GM23338 (cell line): ENCODE measurements at regions not wholly inside any gene's neighbourhood (a gene's known extent, or its start where the extent isn't known, plus 50 kb on each side); places are given as distances from the start of the nearest gene placed in this dataset.

Experiments
- CREB1 ChIP-seq: fragments of 250-450 bp; sonication (Bioruptor Pico); IDR thresholded peaks from 2 replicates; pipeline ENCODE4 v1.5.0; 2020; ENCODE audit warnings: low read depth, mild to moderate bottlenecking, moderate library complexity
- CTCF ChIP-seq, 2 experiments: fragments of 200-600 bp in 1 of 2; sonication (generic) in 1 of 2; conservative IDR thresholded peaks; 2 replicates each; pipeline versions ENCODE4 v1.5.1 to v1.6.1; 2016 to 2017; ENCODE audit warnings: antibody characterized with exemption in 2 of 2, low read depth in 2 of 2, mild to moderate bottlenecking in 2 of 2, moderate library complexity in 1 of 2
- ETS1 ChIP-seq: IDR thresholded peaks from 2 replicates; pipeline ENCODE4 v1.6.1; 2016; ENCODE audit warnings: antibody characterized with exemption
- EZH2 ChIP-seq: fragments of 200-600 bp; sonication (generic); IDR thresholded peaks from one replicate; pipeline ENCODE4 v1.8.0; 2017; ENCODE audit warnings: antibody characterized with exemption, mild to moderate bottlenecking, low read depth; ENCODE audit not compliant: unreplicated experiment
- EZH2phosphoT487 ChIP-seq: fragments of 200-600 bp; sonication (generic); IDR thresholded peaks from one replicate; pipeline ENCODE4 v1.8.1; 2018; ENCODE audit warnings: antibody characterized with exemption; ENCODE audit not compliant: unreplicated experiment
- JUNB ChIP-seq: IDR thresholded peaks from one replicate; pipeline ENCODE4 v1.6.1; 2016; ENCODE audit warnings: antibody characterized with exemption; ENCODE audit not compliant: unreplicated experiment
- POLR2AphosphoS5 ChIP-seq: IDR thresholded peaks from 2 replicates; pipeline ENCODE4 v1.6.1; 2016; ENCODE audit warnings: antibody characterized with exemption, low read depth
- STAT1 ChIP-seq: IDR thresholded peaks from one replicate; pipeline ENCODE4 v1.6.1; 2016; ENCODE audit warnings: antibody characterized with exemption; ENCODE audit not compliant: unreplicated experiment
- TF ChIP-seq, protein P1 (sequence below): IDR thresholded peaks from one replicate; pipeline ENCODE4 v1.6.1; 2018; ENCODE audit warnings: antibody characterized with exemption; ENCODE audit not compliant: unreplicated experiment

- TF ChIP-seq, protein P1, sequence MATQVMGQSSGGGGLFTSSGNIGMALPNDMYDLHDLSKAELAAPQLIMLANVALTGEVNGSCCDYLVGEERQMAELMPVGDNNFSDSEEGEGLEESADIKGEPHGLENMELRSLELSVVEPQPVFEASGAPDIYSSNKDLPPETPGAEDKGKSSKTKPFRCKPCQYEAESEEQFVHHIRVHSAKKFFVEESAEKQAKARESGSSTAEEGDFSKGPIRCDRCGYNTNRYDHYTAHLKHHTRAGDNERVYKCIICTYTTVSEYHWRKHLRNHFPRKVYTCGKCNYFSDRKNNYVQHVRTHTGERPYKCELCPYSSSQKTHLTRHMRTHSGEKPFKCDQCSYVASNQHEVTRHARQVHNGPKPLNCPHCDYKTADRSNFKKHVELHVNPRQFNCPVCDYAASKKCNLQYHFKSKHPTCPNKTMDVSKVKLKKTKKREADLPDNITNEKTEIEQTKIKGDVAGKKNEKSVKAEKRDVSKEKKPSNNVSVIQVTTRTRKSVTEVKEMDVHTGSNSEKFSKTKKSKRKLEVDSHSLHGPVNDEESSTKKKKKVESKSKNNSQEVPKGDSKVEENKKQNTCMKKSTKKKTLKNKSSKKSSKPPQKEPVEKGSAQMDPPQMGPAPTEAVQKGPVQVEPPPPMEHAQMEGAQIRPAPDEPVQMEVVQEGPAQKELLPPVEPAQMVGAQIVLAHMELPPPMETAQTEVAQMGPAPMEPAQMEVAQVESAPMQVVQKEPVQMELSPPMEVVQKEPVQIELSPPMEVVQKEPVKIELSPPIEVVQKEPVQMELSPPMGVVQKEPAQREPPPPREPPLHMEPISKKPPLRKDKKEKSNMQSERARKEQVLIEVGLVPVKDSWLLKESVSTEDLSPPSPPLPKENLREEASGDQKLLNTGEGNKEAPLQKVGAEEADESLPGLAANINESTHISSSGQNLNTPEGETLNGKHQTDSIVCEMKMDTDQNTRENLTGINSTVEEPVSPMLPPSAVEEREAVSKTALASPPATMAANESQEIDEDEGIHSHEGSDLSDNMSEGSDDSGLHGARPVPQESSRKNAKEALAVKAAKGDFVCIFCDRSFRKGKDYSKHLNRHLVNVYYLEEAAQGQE, result no peak
- TF ChIP-seq POLR2AphosphoS5, result no peak
- TF ChIP-seq CTCF (conservative IDR thresholded peaks at IDR 0.05; ENCODE audit: low read depth in 2 of 2), result no peak
- TF ChIP-seq EZH2, result no peak
- TF ChIP-seq EZH2phosphoT487, result no peak
- TF ChIP-seq JUNB, result no peak
- no peak for TF ChIP-seq CREB1 (CRISPR knock-in tag)
- TF ChIP-seq ETS1, result no peak
- TF ChIP-seq STAT1, result no peak
These were observed 227.3 kb upstream of the DAB2 start for GRCh38 chr5:39652036-39652435.
